Heart left ventricle (tissue), 16 donors: ENCODE measurements at regions not wholly inside any gene's neighbourhood (a gene's known extent, or its start where the extent isn't known, plus 50 kb on each side); places are given as distances from the start of the nearest gene placed in this dataset.
"Not testable (repeated sequence)": the region's sequence is repeated elsewhere in the genome, so short reads cannot be mapped to it uniquely, and the experiment has no call there.

Source experiments
- ATAC-seq, 4 donors: fragments of 200-7000 bp; cut with Tn5 transposase; one replicate each; pipeline ENCODE4 v1.9.1; 2020 to 2022; ENCODE audit warnings: moderate library complexity in 4 of 4, mild to moderate bottlenecking in 3 of 4, moderate number of reproducible peaks in 1 of 4
- DNase-seq, 5 donors: peaks; one replicate each; pipeline ENCODE4 v3.0.0-alpha.2; 2020
- H3K27ac ChIP-seq, 12 donors: fragments of 200-600 bp; sonication (generic) in 4 of 12; one replicate each; pipeline versions ENCODE4 v1.5.0 to v1.8.0; 2016 to 2022; ENCODE audit warnings: mild to moderate bottlenecking in 2 of 12
- H3K27me3 ChIP-seq, 9 donors: fragments of 200-600 bp; sonication (generic) in 2 of 9; one replicate each; pipeline versions ENCODE4 v1.5.1 to v1.8.0; 2016 to 2022; ENCODE audit warnings: mild to moderate bottlenecking in 3 of 9
- H3K36me3 ChIP-seq, 9 donors: fragments of 200-600 bp; sonication (generic) in 2 of 9; one replicate each; pipeline versions ENCODE4 v1.5.0 to v1.8.0; 2018 to 2022; ENCODE audit warnings: mild to moderate bottlenecking in 2 of 9
- H3K4me1 ChIP-seq, 12 donors: fragments of 200-600 bp; sonication (generic) in 4 of 12; one replicate each; pipeline versions ENCODE4 v1.5.0 to v1.8.0; 2016 to 2022; ENCODE audit warnings: mild to moderate bottlenecking in 3 of 12
- H3K4me3 ChIP-seq, 12 donors: fragments of 200-600 bp; sonication (generic) in 4 of 12; one replicate each; pipeline versions ENCODE4 v1.5.0 to v1.8.0; 2017 to 2022; ENCODE audit warnings: mild to moderate bottlenecking in 9 of 12, moderate library complexity in 4 of 12
- H3K9me3 ChIP-seq, 12 donors: fragments of 200-600 bp; sonication (generic) in 4 of 12; one replicate each; pipeline versions ENCODE4 v1.5.0 to v1.8.0; 2016 to 2022; ENCODE audit warnings: mild to moderate bottlenecking in 1 of 12
- POLR2A ChIP-seq, 2 donors: fragments of 450-650 bp; IDR thresholded peaks; one replicate each; pipeline ENCODE4 v1.6.1; 2017; ENCODE audit warnings: antibody characterized with exemption in 2 of 2, mild to moderate bottlenecking in 2 of 2, moderate library complexity in 2 of 2
- WGBS, 4 donors: extraction: QIAGEN DNeasy Blood & Tissue Kit in 2 of 4; methylation state at CpG; one replicate each; pipeline versions ENCODE4 v1.1.5 to v1.1.7; 2013 to 2018; 5-methylcytosine and 5-hydroxymethylcytosine counted together
- intact Hi-C, 10 donors: fragments of 100-400 bp; cut with DNase I; formaldehyde crosslinking; loops; one replicate each; pipeline versions ENCODE4 v1.11.1 to v1.14.2; 2022
- TF ChIP-seq, protein P1 (sequence below), 12 donors: fragments of 200-600 bp; sonication (generic) in 4 of 12; IDR thresholded peaks; one replicate each; pipeline versions ENCODE4 v1.5.0 to v1.8.0; 2018 to 2022; ENCODE audit warnings: antibody characterized with exemption in 12 of 12, mild to moderate bottlenecking in 5 of 12
- donor health status: ischemic (EF 13 %, LVEDD 7.1; RV severe dilation, severe dysfunction).
- donor health status: healthy with polysubstance abuse.
- donor health status: DM: no; HTN: yes; CAD: no.
- donor health status: DM: no; HTN: no; CAD: no.
- donor health status: ischemic (EF 25% LVEDD 6.9; RV normal size, moderate dysfunction).
- donor health status: ischemic (EF 25% LVEDD 5.7; RV mildly dilated, moderate dysfunction).
- donor health status: healthy.
- donor health status: DM: yes; HTN: yes; CAD: no.
- donor health status: ischemic (EF 35%, LVEDD 5.7; RV mildly dilated, moderate dysfunction).
- donor health status: nonischemic (EF 11% LVEDD 7.7; RV severe dilation, severe dysfunction).
- donor health status: DM: yes; HTN: yes; CAD: no.
- donor health status: PGD.
- donor health status: ischemic (EF 29% LVEDD 5.4; RV normal size, mild dysfunction).
- donor health status: nonischemic (EF 23%, LVEDD 6.1; RV moderate dilation, normal function).

DNA sequence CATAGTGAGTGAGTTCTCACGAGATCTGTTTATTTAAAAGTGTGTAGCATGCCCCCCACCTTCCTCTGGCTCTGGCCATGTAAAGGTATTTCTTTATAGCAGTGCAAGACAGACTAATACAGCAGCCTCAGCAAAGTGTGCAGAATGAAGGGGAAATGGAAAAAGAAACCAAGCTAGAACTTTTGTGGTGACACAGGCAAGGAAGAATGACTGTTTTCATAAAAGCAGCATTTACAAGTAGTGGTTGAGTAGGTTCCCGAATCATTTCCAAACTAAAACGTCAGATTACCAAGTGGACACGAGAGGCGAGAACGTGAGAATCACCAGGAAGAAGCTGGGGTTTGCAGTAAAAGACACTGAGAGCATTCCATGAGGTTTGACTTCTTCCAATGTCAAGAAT, 100.2 kb upstream of the AKAP13 start:
- no peak for ATAC-seq
- TF ChIP-seq, protein P1, sequence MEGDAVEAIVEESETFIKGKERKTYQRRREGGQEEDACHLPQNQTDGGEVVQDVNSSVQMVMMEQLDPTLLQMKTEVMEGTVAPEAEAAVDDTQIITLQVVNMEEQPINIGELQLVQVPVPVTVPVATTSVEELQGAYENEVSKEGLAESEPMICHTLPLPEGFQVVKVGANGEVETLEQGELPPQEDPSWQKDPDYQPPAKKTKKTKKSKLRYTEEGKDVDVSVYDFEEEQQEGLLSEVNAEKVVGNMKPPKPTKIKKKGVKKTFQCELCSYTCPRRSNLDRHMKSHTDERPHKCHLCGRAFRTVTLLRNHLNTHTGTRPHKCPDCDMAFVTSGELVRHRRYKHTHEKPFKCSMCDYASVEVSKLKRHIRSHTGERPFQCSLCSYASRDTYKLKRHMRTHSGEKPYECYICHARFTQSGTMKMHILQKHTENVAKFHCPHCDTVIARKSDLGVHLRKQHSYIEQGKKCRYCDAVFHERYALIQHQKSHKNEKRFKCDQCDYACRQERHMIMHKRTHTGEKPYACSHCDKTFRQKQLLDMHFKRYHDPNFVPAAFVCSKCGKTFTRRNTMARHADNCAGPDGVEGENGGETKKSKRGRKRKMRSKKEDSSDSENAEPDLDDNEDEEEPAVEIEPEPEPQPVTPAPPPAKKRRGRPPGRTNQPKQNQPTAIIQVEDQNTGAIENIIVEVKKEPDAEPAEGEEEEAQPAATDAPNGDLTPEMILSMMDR (IDR thresholded peaks at IDR 0.05), result no peak
- TF ChIP-seq POLR2A (IDR thresholded peaks at IDR 0.05), result no peak

DNA sequence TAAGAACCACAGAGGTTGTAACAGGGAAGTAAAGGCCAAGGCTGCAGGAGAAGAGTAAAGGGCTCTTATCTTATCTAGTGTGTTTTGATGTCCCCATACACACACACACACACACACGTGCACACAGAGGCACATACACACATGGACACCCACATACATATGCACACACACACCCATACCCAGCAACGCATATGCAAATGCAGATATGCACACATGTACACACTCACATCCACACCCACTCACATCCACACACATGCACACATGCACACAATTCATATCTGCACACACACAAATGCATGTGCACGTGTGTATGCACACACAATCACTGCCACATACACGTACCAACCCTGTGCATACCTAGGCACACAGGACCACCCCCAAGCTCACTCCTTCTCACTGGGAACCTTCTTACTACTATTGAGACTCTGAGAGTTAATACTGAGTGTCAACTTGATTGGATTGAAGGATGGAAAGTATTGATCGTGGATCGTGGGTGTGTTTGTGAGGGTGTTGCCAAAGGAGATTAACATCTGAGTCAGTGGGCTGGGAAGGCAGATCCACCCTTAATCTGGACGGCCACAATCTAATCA, 99.0 kb upstream of the AKAP13 start:
- Histone ChIP-seq H3K9me3 (no peaks in the 10 kb centered on the region), H3K27me3 (no peaks in the 10 kb centered on the region), H3K36me3 (no peaks in the 10 kb centered on the region), H3K27ac (no peak overlapping the region), H3K4me1 (no peaks in the 10 kb centered on the region), H3K4me3 (no peak overlapping the region)
- WGBS, 4 donors, result 88 to 93% (median 90%) methylated on average over 7 of the region's 7 CpGs
- DNase-seq (no peak), ATAC-seq (peak in 1 of 4 donors; percentile 27)
- TF ChIP-seq, protein P1 (IDR thresholded peaks at IDR 0.05), result no peak
- no peak for TF ChIP-seq POLR2A (IDR thresholded peaks at IDR 0.05)
- intact Hi-C loops, result no loop called here

More for the DNA sequence above, 100.2 kb upstream of the AKAP13 start:
- Histone ChIP-seq H3K36me3 (no peaks in the 10 kb centered on the region), H3K4me1 (no peaks in the 10 kb centered on the region), H3K27ac (no peak overlapping the region), H3K9me3 (no peaks in the 10 kb centered on the region), H3K4me3 (no peak overlapping the region), H3K27me3 (no peaks in the 10 kb centered on the region)
- no peak for DNase-seq
- WGBS, 4 donors, result 89 to 94% (median 91%) methylated on average over 6 of the region's 6 CpGs
- intact Hi-C loops, result no loop called here

DNA sequence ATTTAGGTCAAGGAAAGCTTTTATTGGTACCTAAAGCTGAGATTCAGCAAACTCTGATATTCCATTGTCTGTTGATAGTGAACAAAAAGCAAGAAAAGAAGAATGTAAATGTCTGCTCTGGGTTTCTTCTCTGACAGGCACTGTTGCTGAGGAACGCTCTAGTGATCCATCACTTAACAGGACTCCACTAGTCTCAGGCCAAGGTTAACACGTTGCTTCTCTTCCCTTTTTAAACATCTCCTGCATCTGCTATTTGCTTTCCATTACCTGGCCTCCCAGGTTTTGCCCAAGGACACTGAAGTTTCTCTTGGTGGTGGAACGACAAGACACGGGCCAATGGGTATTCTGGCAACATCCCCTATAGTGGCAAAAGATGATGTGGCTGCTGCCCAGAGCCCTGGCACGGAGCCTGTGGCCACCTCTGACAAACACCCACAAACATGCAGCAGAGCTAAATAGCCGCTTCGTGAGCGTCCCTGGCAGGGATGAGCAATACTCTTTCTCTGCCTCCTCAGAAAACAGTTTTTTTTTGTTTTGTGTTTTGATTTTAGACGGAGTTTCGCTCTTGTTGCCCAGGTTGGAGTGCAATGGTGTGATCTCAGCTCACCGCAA, 97.8 kb upstream of the AKAP13 start:
- H3K4me3 ChIP-seq, result no peak overlapping the region
- TF ChIP-seq, protein P1 (IDR thresholded peaks at IDR 0.05), result no peak
- TF ChIP-seq POLR2A (IDR thresholded peaks at IDR 0.05), result no peak
- no peak overlapping the region for H3K27ac ChIP-seq
- no peaks in the 10 kb centered on the region for H3K36me3 ChIP-seq
- WGBS, 4 donors, result 65 to 76% (median 70%) methylated on average over 11 of the region's 11 CpGs
- ATAC-seq, result peak in 3 of 4 donors; percentile 30 to 65 (median 49)
- H3K9me3 ChIP-seq, result no peaks in the 10 kb centered on the region
- intact Hi-C loops, result no loop called here
- no peaks in the 10 kb centered on the region for H3K4me1 ChIP-seq
- DNase-seq, result peak in 1 of 5 donors; percentile 52
- no peaks in the 10 kb centered on the region for H3K27me3 ChIP-seq

DNA sequence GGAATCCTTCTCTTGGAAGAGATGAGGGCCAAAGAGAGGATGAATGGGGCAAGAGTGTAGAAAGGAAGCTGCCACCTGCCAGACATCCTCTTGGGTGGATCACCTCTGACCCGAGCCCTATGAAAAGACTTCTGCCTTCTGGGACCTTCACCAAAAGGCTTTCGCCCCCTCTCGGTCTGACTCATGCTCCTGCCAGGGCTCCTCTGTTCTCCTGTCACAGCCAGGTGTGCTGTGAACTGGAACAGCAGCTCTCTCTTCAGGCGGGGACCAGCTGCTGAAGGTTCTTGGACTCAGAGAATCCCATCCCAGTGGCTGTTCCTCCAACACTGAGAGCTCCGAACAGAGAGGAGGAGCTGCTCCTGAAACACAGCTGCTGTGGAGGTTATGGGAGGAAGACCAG, 96.6 kb upstream of the AKAP13 start:
- WGBS, 4 donors, result 60 to 100% (median 81%) methylated on average over 1 to 5 of the region's 5 CpGs
- H3K36me3 ChIP-seq, DNase-seq, intact Hi-C loops, H3K27me3 ChIP-seq, ATAC-seq, H3K4me3 ChIP-seq, H3K27ac ChIP-seq, H3K4me1 ChIP-seq, H3K9me3 ChIP-seq: not testable (repeated sequence)

DNA sequence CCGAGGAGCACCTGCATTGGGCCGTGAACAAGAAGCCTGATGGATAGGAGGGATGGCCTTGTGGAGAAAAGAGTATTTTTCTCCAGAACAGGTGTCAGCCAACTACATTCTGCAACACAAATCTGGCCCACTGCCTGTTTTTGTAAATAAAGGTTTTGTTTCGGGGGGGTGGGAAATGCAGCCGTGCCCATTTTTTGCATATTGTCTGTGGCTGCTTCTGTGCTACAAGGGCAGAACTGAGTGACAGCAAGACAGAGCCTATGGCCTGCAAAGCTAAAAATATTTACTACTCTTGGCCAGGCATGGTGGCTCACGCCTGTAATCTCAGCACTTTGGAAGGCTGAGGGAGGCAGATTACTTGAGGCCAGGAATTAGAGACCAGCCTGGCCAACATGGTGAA, 95.9 kb upstream of the AKAP13 start:
- peak in 1 of 4 donors; percentile 42 for ATAC-seq
- Histone ChIP-seq H3K4me3 (no peak overlapping the region), H3K9me3 (no peaks in the 10 kb centered on the region), H3K4me1 (peaks cover 0 to 5% (median 0%) of the 10 kb centered on the region in 12 donors), H3K27me3 (no peaks in the 10 kb centered on the region), H3K27ac (no peak overlapping the region), H3K36me3 (no peaks in the 10 kb centered on the region)
- DNase-seq, result no peak
- TF ChIP-seq POLR2A (IDR thresholded peaks at IDR 0.05), result no peak
- TF ChIP-seq, protein P1 (IDR thresholded peaks at IDR 0.05), result no peak
- intact Hi-C loops, result no loop called here
- WGBS, 4 donors, result 70 to 81% (median 75%) methylated on average over 5 of the region's 5 CpGs
